GM19239 (cell line): ENCODE measurements at regions not wholly inside any gene's neighbourhood (a gene's known extent, or its start where the extent isn't known, plus 50 kb on each side); places are given as distances from the start of the nearest gene placed in this dataset.
A peak's percentile ranks its signal among the peaks of the same experiment; 100 is the strongest.

Experiments
- DNase-seq: peaks from one replicate; pipeline ENCODE4 v3.0.0; 2011; ENCODE audit warnings: low spot score; ENCODE audit not compliant: insufficient read length
- FAIRE-seq: peaks from 2 replicates; lab custom pipeline; 2011; peaks lifted over from hg19 to GRCh38; lab: Jason Lieb, UNC

- no peak for FAIRE-seq
- no peak for DNase-seq
Measured at GRCh38 chr16:62664566-62664965, 628.3 kb upstream of the CDH8 start.

GRCh38 chr16:62661435-62661834 lies 625.2 kb upstream of the CDH8 start:
- DNase-seq: no peak
- no peak for FAIRE-seq

- no peak for DNase-seq
- no peak for FAIRE-seq
Measured at GRCh38 chr16:62657116-62657515, 620.9 kb upstream of the CDH8 start.

- DNase-seq (no peak), FAIRE-seq (no peak)
Measured at GRCh38 chr16:62652441-62653120, 616.3 kb upstream of the CDH8 start.

- no peak for FAIRE-seq
- DNase-seq: no peak
Measured at GRCh38 chr16:62648256-62648655, 612.0 kb upstream of the CDH8 start.

- DNase-seq (no peak), FAIRE-seq (no peak)
Measured at GRCh38 chr16:62644030-62644812, 608.0 kb upstream of the CDH8 start.

GRCh38 chr16:62642677-62643076 lies 606.4 kb upstream of the CDH8 start:
- DNase-seq: no peak
- FAIRE-seq: no peak

- no peak for DNase-seq
- no peak for FAIRE-seq
Measured at GRCh38 chr16:62639890-62640289, 603.7 kb upstream of the CDH8 start.

GRCh38 chr16:62638964-62639870 lies 603.0 kb upstream of the CDH8 start:
- FAIRE-seq (peak; percentile 73), DNase-seq (no peak)

- DNase-seq: no peak
- FAIRE-seq: no peak
Measured at GRCh38 chr16:62638324-62638911, 602.2 kb upstream of the CDH8 start.

GRCh38 chr16:62625326-62625725 lies 589.1 kb upstream of the CDH8 start:
- DNase-seq: no peak
- FAIRE-seq: no peak

GRCh38 chr16:62620275-62620674 lies 584.0 kb upstream of the CDH8 start:
- no peak for FAIRE-seq

GRCh38 chr16:62615526-62615925 lies 579.3 kb upstream of the CDH8 start:
- no peak for FAIRE-seq

More at GRCh38 chr16:62620275-62620674, 584.0 kb upstream of the CDH8 start:
- no peak for DNase-seq

GRCh38 chr16:62610291-62610690 lies 574.1 kb upstream of the CDH8 start:
- FAIRE-seq (no peak), DNase-seq (no peak)

More at GRCh38 chr16:62615526-62615925, 579.3 kb upstream of the CDH8 start:
- no peak for DNase-seq

GRCh38 chr16:62602790-62603189 lies 566.6 kb upstream of the CDH8 start:
- DNase-seq (no peak), FAIRE-seq (no peak)

- no peak for FAIRE-seq
- DNase-seq: no peak
Measured at GRCh38 chr16:62597875-62598274, 561.6 kb upstream of the CDH8 start.

GRCh38 chr16:62596584-62596983 lies 560.3 kb upstream of the CDH8 start:
- DNase-seq (no peak), FAIRE-seq (no peak)

- DNase-seq (no peak), FAIRE-seq (no peak)
Measured at GRCh38 chr16:62596125-62596524, 559.9 kb upstream of the CDH8 start.

GRCh38 chr16:62586128-62586862 lies 550.1 kb upstream of the CDH8 start:
- no peak for FAIRE-seq
- DNase-seq: no peak
